ENCODE measurements at regions not wholly inside any gene's neighbourhood (a gene's known extent, or its start where the extent isn't known, plus 50 kb on each side); places are given as distances from the start of the nearest gene placed in this dataset.

GRCh38 chr16:73383195-73383987 lies 335.5 kb upstream of the ZFHX3 start:
- intact Hi-C loops (cut with micrococcal nuclease; ENCODE audit: unreplicated experiment): no loop called here

More at GRCh38 chr16:73383195-73383987, 335.5 kb upstream of the ZFHX3 start:
- in situ Hi-C loops (cut with HindIII; ENCODE audit: extremely low pct_ligation_motif_present, low pct_unique_long_range_greater_than_20kb): no loop called here
- H3K79me2 ChIP-seq (ENCODE audit: insufficient read depth, low read length): no peaks in the 10 kb centered on the region
- BruUV-seq (replicated peaks): no TSS peak
- 19% methylated on average over 19 of the region's 21 CpGs for WGBS (ENCODE audit: low lambda C conversion rate)
- POLR2A ChIA-PET: no interaction called here
- H4K20me1 ChIP-seq (ENCODE audit: insufficient read depth, low read length): no peaks in the 10 kb centered on the region
- no peak overlapping the region for H3K4me2 ChIP-seq (ENCODE audit: low read depth, low read length)
- H2AFZ ChIP-seq (ENCODE audit: low read length): no peak overlapping the region
- no peaks in the 10 kb centered on the region for H3K9me3 ChIP-seq (ENCODE audit: low read length)
- H3K36me3 ChIP-seq (replicated peaks in 1 of 2; ENCODE audit: control insufficient read depth in 1 of 2, insufficient read depth in 2 of 2, low read length in 2 of 2): no peaks in the 10 kb centered on the region
- ATAC-seq (no peak), DNase-seq (ENCODE audit: low spot score) (no peak), FAIRE-seq (no peak)
- no peak overlapping the region for H3K27ac ChIP-seq (ENCODE audit: extremely low read length, insufficient read depth, low read length)
- H3K27me3 ChIP-seq (ENCODE audit: control insufficient read depth in 1 of 2, insufficient read depth in 2 of 2, low read length in 2 of 2): peaks cover 2 to 42% of the 10 kb centered on the region in 2 experiments; a peak in 2 of 5 replicates
- no peak overlapping the region for H3K4me3 ChIP-seq (replicated peaks in 1 of 3; ENCODE audit: insufficient read depth in 1 of 3, low read depth in 2 of 3, low read length in 3 of 3)
- no peak overlapping the region for H3K9ac ChIP-seq (ENCODE audit: insufficient read depth, low read depth, low read length)
- TF ChIP-seq ZNF382 (CRISPR knock-in tag; IDR thresholded peaks at IDR 0.05; ENCODE audit: borderline replicate concordance): no peak
- no peak for TF ChIP-seq RFX3 (CRISPR knock-in tag; IDR thresholded peaks at IDR 0.05)
- no peak for TF ChIP-seq SOX5 (CRISPR knock-in tag; IDR thresholded peaks at IDR 0.05; ENCODE audit: borderline replicate concordance)
- TF ChIP-seq, protein P1, sequence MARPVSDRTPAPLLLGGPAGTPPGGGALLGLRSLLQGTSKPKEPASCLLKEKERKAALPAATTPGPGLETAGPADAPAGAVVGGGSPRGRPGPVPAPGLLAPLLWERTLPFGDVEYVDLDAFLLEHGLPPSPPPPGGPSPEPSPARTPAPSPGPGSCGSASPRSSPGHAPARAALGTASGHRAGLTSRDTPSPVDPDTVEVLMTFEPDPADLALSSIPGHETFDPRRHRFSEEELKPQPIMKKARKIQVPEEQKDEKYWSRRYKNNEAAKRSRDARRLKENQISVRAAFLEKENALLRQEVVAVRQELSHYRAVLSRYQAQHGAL (CRISPR knock-in tag; IDR thresholded peaks at IDR 0.05; ENCODE audit: not compliant biosample characterization): no peak
- TF ChIP-seq, protein P2, sequence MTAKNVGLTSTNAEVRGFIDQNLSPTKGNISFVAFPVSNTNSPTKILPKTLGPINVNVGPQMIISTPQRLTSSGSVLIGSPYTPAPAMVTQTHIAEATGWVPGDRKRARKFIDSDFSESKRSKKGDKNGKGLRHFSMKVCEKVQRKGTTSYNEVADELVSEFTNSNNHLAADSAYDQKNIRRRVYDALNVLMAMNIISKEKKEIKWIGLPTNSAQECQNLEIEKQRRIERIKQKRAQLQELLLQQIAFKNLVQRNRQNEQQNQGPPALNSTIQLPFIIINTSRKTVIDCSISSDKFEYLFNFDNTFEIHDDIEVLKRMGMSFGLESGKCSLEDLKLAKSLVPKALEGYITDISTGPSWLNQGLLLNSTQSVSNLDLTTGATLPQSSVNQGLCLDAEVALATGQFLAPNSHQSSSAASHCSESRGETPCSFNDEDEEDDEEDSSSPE (CRISPR knock-in tag; IDR thresholded peaks at IDR 0.05): no peak
- TF ChIP-seq CEBPG (CRISPR knock-in tag; IDR thresholded peaks at IDR 0.05): no peak
- no peak for TF ChIP-seq ZFP82 (CRISPR knock-in tag; IDR thresholded peaks at IDR 0.05; ENCODE audit: borderline replicate concordance)
- no peak for TF ChIP-seq RFXANK (CRISPR knock-in tag; IDR thresholded peaks at IDR 0.05)
- TF ChIP-seq ZBTB3 (CRISPR knock-in tag; IDR thresholded peaks at IDR 0.05; ENCODE audit: borderline replicate concordance, low read depth): no peak
- no peak for TF ChIP-seq ZNF639 (CRISPR knock-in tag; conservative IDR thresholded peaks at IDR 0.05)
- no peak for TF ChIP-seq ZNF816 (CRISPR knock-in tag; IDR thresholded peaks at IDR 0.05; ENCODE audit: borderline replicate concordance)
- TF ChIP-seq, protein P3, sequence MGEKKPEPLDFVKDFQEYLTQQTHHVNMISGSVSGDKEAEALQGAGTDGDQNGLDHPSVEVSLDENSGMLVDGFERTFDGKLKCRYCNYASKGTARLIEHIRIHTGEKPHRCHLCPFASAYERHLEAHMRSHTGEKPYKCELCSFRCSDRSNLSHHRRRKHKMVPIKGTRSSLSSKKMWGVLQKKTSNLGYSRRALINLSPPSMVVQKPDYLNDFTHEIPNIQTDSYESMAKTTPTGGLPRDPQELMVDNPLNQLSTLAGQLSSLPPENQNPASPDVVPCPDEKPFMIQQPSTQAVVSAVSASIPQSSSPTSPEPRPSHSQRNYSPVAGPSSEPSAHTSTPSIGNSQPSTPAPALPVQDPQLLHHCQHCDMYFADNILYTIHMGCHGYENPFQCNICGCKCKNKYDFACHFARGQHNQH (CRISPR knock-in tag; IDR thresholded peaks at IDR 0.05): no peak
- no peak for TF ChIP-seq NCOA1 (CRISPR knock-in tag; IDR thresholded peaks at IDR 0.05)
- no peak for TF ChIP-seq TAF1 (CRISPR knock-in tag; IDR thresholded peaks at IDR 0.05)
- no peak for TF ChIP-seq KAT7 (CRISPR knock-in tag; IDR thresholded peaks at IDR 0.05; ENCODE audit: borderline replicate concordance)
- no peak for TF ChIP-seq SSRP1 (CRISPR knock-in tag; IDR thresholded peaks at IDR 0.05)
- TF ChIP-seq, protein P4, sequence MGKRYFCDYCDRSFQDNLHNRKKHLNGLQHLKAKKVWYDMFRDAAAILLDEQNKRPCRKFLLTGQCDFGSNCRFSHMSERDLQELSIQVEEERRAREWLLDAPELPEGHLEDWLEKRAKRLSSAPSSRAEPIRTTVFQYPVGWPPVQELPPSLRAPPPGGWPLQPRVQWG (CRISPR knock-in tag; IDR thresholded peaks at IDR 0.05; ENCODE audit: borderline replicate concordance, low read depth): no peak
- no peaks in the 10 kb centered on the region for H3K4me1 ChIP-seq (ENCODE audit: insufficient read depth, low read length)
- CTCF ChIA-PET (ENCODE audit: low intra/inter-chr PET ratio, low total read pairs): no interaction called here

Data from HepG2 (cell line).